Activated CD4-positive, alpha-beta memory T cell treated with anti-CD3 and anti-CD28 coated beads, Interleukin-2, amount 10 ng/mL, durations not matched to agents 7 days and 5 days (primary cell): ENCODE measurements at regions not wholly inside any gene's neighbourhood (a gene's known extent, or its start where the extent isn't known, plus 50 kb on each side); places are given as distances from the start of the nearest gene placed in this dataset.
"Not testable (repeated sequence)": the region's sequence is repeated elsewhere in the genome, so short reads cannot be mapped to it uniquely, and the experiment has no call there.

Experiments
- CTCF ChIA-PET: fragments of 350-600 bp; sonication (Branson Sonifier 250); formaldehyde crosslinking; loops from one replicate; lab custom pipeline; 2021; ENCODE audit warnings: antibody characterized with exemption, inconsistent platforms; lab: Charles Lee
- POLR2A ChIA-PET: fragments of 350-600 bp; sonication (Branson Sonifier 250); formaldehyde crosslinking; loops from one replicate; lab custom pipeline; 2021; ENCODE audit warnings: antibody characterized with exemption; lab: Charles Lee
- DNase-seq: peaks from one replicate; pipeline ENCODE4 v3.0.0-alpha.2; 2020
- H3K27ac Mint-ChIP-seq: one replicate; pipeline ENCODE4 v1.8.0; 2021; ENCODE audit warnings: mild to moderate bottlenecking, mixed read lengths
- H3K27me3 Mint-ChIP-seq: one replicate; pipeline ENCODE4 v1.8.0; 2021; ENCODE audit warnings: mixed read lengths
- H3K36me3 Mint-ChIP-seq: one replicate; pipeline ENCODE4 v1.8.0; 2021; ENCODE audit warnings: low read depth, mixed read lengths
- H3K4me1 Mint-ChIP-seq: one replicate; pipeline ENCODE4 v1.8.0; 2021; ENCODE audit warnings: mixed read lengths
- H3K4me3 Mint-ChIP-seq: one replicate; pipeline ENCODE4 v1.8.0; 2021; ENCODE audit warnings: mild to moderate bottlenecking, mixed read lengths
- H3K9me3 Mint-ChIP-seq: one replicate; pipeline ENCODE4 v1.8.0; 2021; ENCODE audit warnings: mixed read lengths

DNA sequence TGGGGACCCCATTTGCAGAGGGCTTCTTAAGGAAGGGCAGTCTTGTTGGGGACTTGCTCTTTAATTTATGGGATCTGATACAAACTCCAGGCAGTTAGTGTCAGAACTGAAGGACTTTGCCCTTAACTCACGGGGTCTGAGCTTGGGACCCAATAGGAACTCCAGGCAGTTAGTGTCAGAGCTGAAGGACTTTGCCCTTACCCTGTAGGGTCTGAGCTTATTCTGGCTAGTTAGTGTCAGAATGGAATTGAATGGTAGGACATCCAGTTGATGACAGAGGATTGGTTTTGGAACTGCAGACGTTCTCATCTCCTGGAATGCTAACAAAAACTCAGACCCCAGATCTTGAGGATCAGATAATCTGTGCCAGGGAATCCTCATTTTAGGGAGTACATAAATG lies 256.9 kb upstream of the COPS8 start:
- H3K4me3 Mint-ChIP-seq, result no peak overlapping the region
- no peak for DNase-seq
- CTCF ChIA-PET, result no interaction called here
- no peaks in the 10 kb centered on the region for H3K36me3 Mint-ChIP-seq
- no peaks in the 10 kb centered on the region for H3K9me3 Mint-ChIP-seq
- H3K27me3 Mint-ChIP-seq, result no peaks in the 10 kb centered on the region
- POLR2A ChIA-PET, result no interaction called here
- no peaks in the 10 kb centered on the region for H3K4me1 Mint-ChIP-seq
- H3K27ac Mint-ChIP-seq, result no peak overlapping the region

- POLR2A ChIA-PET, result no interaction called here
- DNase-seq, result no peak
- no peaks in the 10 kb centered on the region for H3K4me1 Mint-ChIP-seq
- H3K36me3 Mint-ChIP-seq, result no peaks in the 10 kb centered on the region
- CTCF ChIA-PET, result no interaction called here
- H3K27me3 Mint-ChIP-seq, result peaks cover 4% of the 10 kb centered on the region
- no peaks in the 10 kb centered on the region for H3K9me3 Mint-ChIP-seq
- no peak overlapping the region for H3K4me3 Mint-ChIP-seq
- no peak overlapping the region for H3K27ac Mint-ChIP-seq
Observed at GRCh38 chr2:236830926-236831325, 254.8 kb upstream of the COPS8 start.

DNA sequence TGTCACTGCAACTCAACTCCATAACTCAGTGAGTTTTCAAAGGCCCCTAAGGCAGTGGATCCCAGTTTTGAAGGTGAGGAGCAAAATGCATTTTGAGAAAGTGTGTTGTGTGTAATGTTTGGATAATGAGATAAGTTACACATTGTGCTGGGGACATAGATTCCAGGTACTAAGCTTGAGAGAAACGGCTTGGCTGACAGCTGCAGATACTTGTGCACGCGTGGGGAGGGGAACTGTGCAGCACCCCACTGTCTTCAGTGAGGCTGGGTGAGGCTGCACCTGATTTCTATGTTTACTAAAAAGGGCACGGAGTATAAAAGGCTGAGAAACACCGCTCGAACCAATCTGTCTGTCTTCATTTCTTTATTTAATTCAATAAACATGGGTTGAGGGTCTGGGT lies 254.0 kb upstream of the COPS8 start:
- Mint-ChIP-seq H3K4me3 (no peak overlapping the region), H3K9me3 (no peaks in the 10 kb centered on the region), H3K4me1 (no peaks in the 10 kb centered on the region), H3K36me3 (no peaks in the 10 kb centered on the region), H3K27me3 (peaks cover 4% of the 10 kb centered on the region), H3K27ac (no peak overlapping the region)
- POLR2A ChIA-PET, result no interaction called here
- CTCF ChIA-PET, result no interaction called here
- DNase-seq, result no peak

GRCh38 chr2:236833501-236834073 lies 252.1 kb upstream of the COPS8 start:
- Mint-ChIP-seq H3K27ac (no peak overlapping the region), H3K4me3 (no peak overlapping the region), H3K9me3 (no peaks in the 10 kb centered on the region), H3K36me3 (no peaks in the 10 kb centered on the region), H3K4me1 (no peaks in the 10 kb centered on the region), H3K27me3 (peaks cover 4% of the 10 kb centered on the region)
- ChIA-PET POLR2A (no interaction called here), CTCF (no interaction called here)
- no peak for DNase-seq

GRCh38 chr2:236834284-236834683 lies 251.4 kb upstream of the COPS8 start:
- POLR2A ChIA-PET, result no interaction called here
- peaks cover 4% of the 10 kb centered on the region for H3K27me3 Mint-ChIP-seq
- H3K36me3 Mint-ChIP-seq, result no peaks in the 10 kb centered on the region

DNA sequence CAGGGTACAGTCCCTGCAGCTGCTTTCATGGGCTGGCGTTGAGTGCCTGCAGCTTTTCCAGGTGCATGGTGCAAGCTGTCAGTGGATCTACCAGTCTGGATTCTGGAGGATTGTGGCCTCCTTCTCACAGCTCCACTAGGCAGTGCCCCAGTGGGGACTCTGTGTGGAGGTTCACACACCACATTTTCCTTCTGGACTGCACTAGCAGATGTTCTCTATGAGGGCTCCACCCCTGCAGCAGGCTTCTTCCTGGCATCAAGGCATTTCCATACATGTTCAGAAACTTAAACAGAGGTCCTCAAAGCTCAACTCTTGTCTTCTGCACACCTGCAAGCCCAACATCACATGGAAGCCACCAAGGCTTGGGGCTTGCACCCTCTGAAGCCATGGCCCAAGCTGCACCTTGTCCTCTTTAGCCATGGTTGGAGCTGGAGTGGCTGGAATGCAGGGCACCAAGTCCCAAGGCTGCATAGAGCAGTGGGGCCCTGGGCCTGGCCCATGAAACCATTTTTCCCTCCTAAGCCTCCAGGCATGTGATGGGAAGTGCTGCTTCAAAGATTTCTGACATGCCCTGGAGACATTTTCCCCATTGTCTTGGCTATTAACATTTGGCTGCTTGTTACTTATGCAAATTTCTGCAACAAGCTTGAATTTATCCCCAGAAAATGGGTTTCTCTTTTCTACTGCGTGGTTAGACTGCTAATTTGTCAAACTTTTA lies 250.2 kb upstream of the COPS8 start:
- H3K27me3 Mint-ChIP-seq, result peaks cover 4% of the 10 kb centered on the region
- POLR2A ChIA-PET, result no interaction called here
- no peaks in the 10 kb centered on the region for H3K4me1 Mint-ChIP-seq
- H3K36me3 Mint-ChIP-seq, result no peaks in the 10 kb centered on the region
- CTCF ChIA-PET, result no interaction called here
- DNase-seq, result no peak
- no peak overlapping the region for H3K4me3 Mint-ChIP-seq
- no peaks in the 10 kb centered on the region for H3K9me3 Mint-ChIP-seq
- H3K27ac Mint-ChIP-seq, result no peak overlapping the region

More at GRCh38 chr2:236834284-236834683, 251.4 kb upstream of the COPS8 start:
- H3K4me1 Mint-ChIP-seq, result no peaks in the 10 kb centered on the region
- H3K9me3 Mint-ChIP-seq, result no peaks in the 10 kb centered on the region
- no peak for DNase-seq
- CTCF ChIA-PET, result no interaction called here
- H3K27ac Mint-ChIP-seq, result no peak overlapping the region
- no peak overlapping the region for H3K4me3 Mint-ChIP-seq

GRCh38 chr2:236836028-236836427 lies 249.7 kb upstream of the COPS8 start:
- H3K4me1 Mint-ChIP-seq, H3K27me3 Mint-ChIP-seq, H3K9me3 Mint-ChIP-seq, DNase-seq, CTCF ChIA-PET, H3K4me3 Mint-ChIP-seq, H3K36me3 Mint-ChIP-seq, POLR2A ChIA-PET, H3K27ac Mint-ChIP-seq: not testable (repeated sequence)

DNA sequence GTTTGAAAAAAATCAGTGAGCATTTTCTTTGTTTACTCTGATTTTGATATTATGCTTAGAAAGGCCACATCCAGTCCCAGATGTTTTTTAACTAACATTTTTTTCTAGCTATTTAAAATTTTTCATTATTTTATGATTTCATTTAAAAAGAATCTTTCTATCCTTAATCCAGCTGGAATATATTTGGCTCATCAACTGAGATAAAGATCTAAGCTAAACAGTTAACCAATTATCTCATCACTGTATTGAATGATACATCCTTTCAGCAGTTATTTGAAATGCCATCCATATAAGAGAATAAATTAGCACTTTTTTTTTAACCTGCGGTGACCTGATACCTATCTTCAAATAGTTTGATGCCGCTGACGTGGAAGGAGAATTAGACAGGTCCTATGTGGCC lies 245.5 kb upstream of the COPS8 start:
- no peaks in the 10 kb centered on the region for H3K36me3 Mint-ChIP-seq
- H3K4me3 Mint-ChIP-seq, result no peak overlapping the region
- no peaks in the 10 kb centered on the region for H3K27me3 Mint-ChIP-seq
- ChIA-PET POLR2A (no interaction called here), CTCF (no interaction called here)
- DNase-seq, result no peak
- H3K4me1 Mint-ChIP-seq, result no peaks in the 10 kb centered on the region
- no peak overlapping the region for H3K27ac Mint-ChIP-seq
- no peaks in the 10 kb centered on the region for H3K9me3 Mint-ChIP-seq

DNA sequence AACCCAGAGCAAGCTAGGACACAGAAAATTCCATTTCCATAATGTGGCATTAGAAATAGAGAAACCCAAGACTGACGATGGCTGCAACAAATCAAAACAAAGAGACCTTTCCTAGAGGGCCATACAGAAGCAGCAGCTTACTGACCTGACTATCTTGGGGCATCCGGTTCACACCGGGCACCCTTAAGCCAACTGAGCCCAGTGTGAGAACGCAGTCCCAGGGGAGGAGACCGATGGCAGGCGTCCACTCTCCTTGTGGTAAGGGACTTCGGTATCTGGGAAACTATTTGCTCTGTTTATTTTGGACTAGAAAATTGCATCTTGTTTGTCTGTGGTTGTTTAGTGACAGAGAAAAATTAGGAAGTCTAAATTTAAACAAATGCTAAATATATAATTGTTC lies 244.8 kb upstream of the COPS8 start:
- H3K4me1 Mint-ChIP-seq, result no peaks in the 10 kb centered on the region
- DNase-seq, result no peak
- H3K27ac Mint-ChIP-seq, result no peak overlapping the region
- ChIA-PET CTCF (no interaction called here), POLR2A (no interaction called here)
- no peaks in the 10 kb centered on the region for H3K27me3 Mint-ChIP-seq
- H3K9me3 Mint-ChIP-seq, result no peaks in the 10 kb centered on the region
- no peak overlapping the region for H3K4me3 Mint-ChIP-seq
- H3K36me3 Mint-ChIP-seq, result no peaks in the 10 kb centered on the region

GRCh38 chr2:236841389-236841788 lies 244.3 kb upstream of the COPS8 start:
- Mint-ChIP-seq H3K27me3 (no peaks in the 10 kb centered on the region), H3K9me3 (no peaks in the 10 kb centered on the region), H3K4me3 (no peak overlapping the region), H3K36me3 (no peaks in the 10 kb centered on the region), H3K27ac (no peak overlapping the region), H3K4me1 (no peaks in the 10 kb centered on the region)
- ChIA-PET CTCF (no interaction called here), POLR2A (no interaction called here)
- DNase-seq, result no peak

GRCh38 chr2:236843161-236843968 lies 242.3 kb upstream of the COPS8 start:
- Mint-ChIP-seq H3K36me3 (no peaks in the 10 kb centered on the region), H3K9me3 (no peaks in the 10 kb centered on the region), H3K27me3 (no peaks in the 10 kb centered on the region), H3K4me3 (no peak overlapping the region), H3K27ac (no peak overlapping the region), H3K4me1 (no peaks in the 10 kb centered on the region)
- DNase-seq, result no peak
- ChIA-PET CTCF (no interaction called here), POLR2A (no interaction called here)

DNA sequence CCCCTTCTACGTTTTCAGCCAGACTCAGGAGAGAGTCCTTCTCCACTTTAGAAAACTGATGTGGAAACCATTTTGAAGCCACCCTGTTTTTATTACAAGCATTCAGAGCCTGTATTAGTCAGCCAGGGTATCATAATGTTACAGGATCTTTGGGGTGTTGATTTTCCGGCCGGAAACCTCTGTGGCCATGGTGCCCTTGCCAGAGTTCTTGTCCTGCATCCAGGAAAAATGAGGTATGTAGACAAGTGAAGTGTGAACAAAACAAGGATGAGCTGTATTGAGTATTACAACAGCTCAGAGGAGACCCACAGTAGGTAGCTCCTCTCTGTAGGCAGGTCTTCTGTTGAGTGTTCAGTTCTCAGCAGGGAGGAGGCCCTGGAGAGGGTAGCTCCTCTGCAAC lies 241.0 kb upstream of the COPS8 start:
- POLR2A ChIA-PET, result no interaction called here
- H3K27me3 Mint-ChIP-seq, result no peaks in the 10 kb centered on the region
- H3K36me3 Mint-ChIP-seq, result no peaks in the 10 kb centered on the region
- H3K27ac Mint-ChIP-seq, result no peak overlapping the region
- no peak overlapping the region for H3K4me3 Mint-ChIP-seq
- no peaks in the 10 kb centered on the region for H3K9me3 Mint-ChIP-seq
- H3K4me1 Mint-ChIP-seq, result no peaks in the 10 kb centered on the region
- no peak for DNase-seq
- CTCF ChIA-PET, result no interaction called here

GRCh38 chr2:236847023-236847422 lies 238.7 kb upstream of the COPS8 start:
- no peak overlapping the region for H3K27ac Mint-ChIP-seq
- H3K4me3 Mint-ChIP-seq, result no peak overlapping the region

More at GRCh38 chr2:236847023-236847422, 238.7 kb upstream of the COPS8 start:
- Mint-ChIP-seq H3K36me3 (no peaks in the 10 kb centered on the region), H3K27me3 (no peaks in the 10 kb centered on the region), H3K9me3 (no peaks in the 10 kb centered on the region), H3K4me1 (no peaks in the 10 kb centered on the region)
- DNase-seq, result no peak
- POLR2A ChIA-PET, result no interaction called here
- CTCF ChIA-PET, result no interaction called here
